ENCODE measurements at regions not wholly inside any gene's neighbourhood (a gene's known extent, or its start where the extent isn't known, plus 50 kb on each side); places are given as distances from the start of the nearest gene placed in this dataset.
"Not testable (repeated sequence)": the region's sequence is repeated elsewhere in the genome, so short reads cannot be mapped to it uniquely, and the experiment has no call there.

GRCh38 chr5:163330723-163331668 is 106.4 kb upstream of the CCNG1 start:
- Mint-ChIP-seq H3K4me1 (ENCODE audit: low read depth) (no peaks in the 10 kb centered on the region), H3K27me3 (ENCODE audit: low read depth) (peaks cover 24% of the 10 kb centered on the region), H3K27ac (ENCODE audit: unreplicated experiment) (no peak overlapping the region), H3K36me3 (ENCODE audit: low read depth) (no peaks in the 10 kb centered on the region), H3K9me3 (ENCODE audit: low read depth) (no peaks in the 10 kb centered on the region), H3K4me3 (ENCODE audit: unreplicated experiment) (no peak overlapping the region)
- DNase-seq (ENCODE audit: low spot score), result no peak
- no peak for TF ChIP-seq CTCF (IDR thresholded peaks at IDR 0.05)

- H3K9me3 Mint-ChIP-seq (ENCODE audit: low read depth); H3K36me3 Mint-ChIP-seq (ENCODE audit: low read depth); H3K4me3 Mint-ChIP-seq (ENCODE audit: unreplicated experiment); DNase-seq (ENCODE audit: low spot score); H3K4me1 Mint-ChIP-seq (ENCODE audit: low read depth); H3K27ac Mint-ChIP-seq (ENCODE audit: unreplicated experiment): not testable (repeated sequence)
- peaks cover 15% of the 10 kb centered on the region for H3K27me3 Mint-ChIP-seq (ENCODE audit: low read depth)
Observed at GRCh38 chr5:163336074-163336473, 101.3 kb upstream of the CCNG1 start.

- no peaks in the 10 kb centered on the region for H3K36me3 Mint-ChIP-seq (ENCODE audit: low read depth)
- no peaks in the 10 kb centered on the region for H3K9me3 Mint-ChIP-seq (ENCODE audit: low read depth)
- no peak overlapping the region for H3K4me3 Mint-ChIP-seq (ENCODE audit: unreplicated experiment)
- H3K4me1 Mint-ChIP-seq (ENCODE audit: low read depth), result no peaks in the 10 kb centered on the region
- H3K27me3 Mint-ChIP-seq (ENCODE audit: low read depth), result peaks cover 10% of the 10 kb centered on the region
- no peak for DNase-seq (ENCODE audit: low spot score)
- TF ChIP-seq CTCF (IDR thresholded peaks at IDR 0.05), result no peak
- H3K27ac Mint-ChIP-seq (ENCODE audit: unreplicated experiment), result no peak overlapping the region
Observed at GRCh38 chr5:163339148-163339547, 98.2 kb upstream of the CCNG1 start.

- H3K9me3 Mint-ChIP-seq (ENCODE audit: low read depth); H3K36me3 Mint-ChIP-seq (ENCODE audit: low read depth); H3K4me3 Mint-ChIP-seq (ENCODE audit: unreplicated experiment); H3K4me1 Mint-ChIP-seq (ENCODE audit: low read depth); DNase-seq (ENCODE audit: low spot score); H3K27ac Mint-ChIP-seq (ENCODE audit: unreplicated experiment): not testable (repeated sequence)
- peaks cover 16% of the 10 kb centered on the region for H3K27me3 Mint-ChIP-seq (ENCODE audit: low read depth)
Observed at GRCh38 chr5:163340378-163340777, 97.0 kb upstream of the CCNG1 start.

GRCh38 chr5:163342306-163342705 is 95.1 kb upstream of the CCNG1 start:
- Mint-ChIP-seq H3K4me1 (ENCODE audit: low read depth) (no peaks in the 10 kb centered on the region), H3K4me3 (ENCODE audit: unreplicated experiment) (no peak overlapping the region), H3K27ac (ENCODE audit: unreplicated experiment) (no peak overlapping the region), H3K36me3 (ENCODE audit: low read depth) (no peaks in the 10 kb centered on the region), H3K27me3 (ENCODE audit: low read depth) (peaks cover 20% of the 10 kb centered on the region), H3K9me3 (ENCODE audit: low read depth) (no peaks in the 10 kb centered on the region)
- no peak for TF ChIP-seq CTCF (IDR thresholded peaks at IDR 0.05)
- no peak for DNase-seq (ENCODE audit: low spot score)

GRCh38 chr5:163345216-163345615 is 92.2 kb upstream of the CCNG1 start:
- Mint-ChIP-seq H3K4me1 (ENCODE audit: low read depth) (no peaks in the 10 kb centered on the region), H3K4me3 (ENCODE audit: unreplicated experiment) (no peak overlapping the region), H3K27me3 (ENCODE audit: low read depth) (peaks cover 28% of the 10 kb centered on the region), H3K36me3 (ENCODE audit: low read depth) (no peaks in the 10 kb centered on the region), H3K9me3 (ENCODE audit: low read depth) (no peaks in the 10 kb centered on the region), H3K27ac (ENCODE audit: unreplicated experiment) (no peak overlapping the region)
- no peak for TF ChIP-seq CTCF (IDR thresholded peaks at IDR 0.05)
- no peak for DNase-seq (ENCODE audit: low spot score)

Data from chondrocyte (in vitro differentiated cells).